Hepatocyte (in vitro differentiated cells): ENCODE measurements at regions not wholly inside any gene's neighbourhood (a gene's known extent, or its start where the extent isn't known, plus 50 kb on each side); places are given as distances from the start of the nearest gene placed in this dataset.
A peak's percentile ranks its signal among the peaks of the same experiment; 100 is the strongest.

Source experiments
- DNase-seq: peaks from one replicate; pipeline ENCODE4 v3.0.0-alpha.2; 2016; ENCODE audit warnings: low spot score
- H2AFZ ChIP-seq: fragments of 200-600 bp; sonication (generic); 2 replicates; pipeline ENCODE4 v1.6.0; 2016; ENCODE audit warnings: antibody characterized with exemption, mild to moderate bottlenecking
- H3K27ac ChIP-seq: fragments of 200-600 bp; sonication (generic); 2 replicates; pipeline ENCODE4 v1.5.1; 2016; ENCODE audit warnings: mild to moderate bottlenecking
- H3K27me3 ChIP-seq: fragments of 200-600 bp; sonication (generic); 2 replicates; pipeline ENCODE4 v1.6.1; 2016
- H3K36me3 ChIP-seq: fragments of 200-600 bp; sonication (generic); replicated peaks from 2 replicates; pipeline ENCODE4 v1.5.1; 2016; ENCODE audit warnings: low read depth; ENCODE audit not compliant: insufficient read depth
- H3K4me1 ChIP-seq: fragments of 200-600 bp; sonication (generic); 2 replicates; pipeline ENCODE4 v1.5.1; 2016; ENCODE audit warnings: mild to moderate bottlenecking, moderate library complexity; ENCODE audit not compliant: insufficient read depth
- H3K4me2 ChIP-seq: fragments of 200-600 bp; sonication (generic); 2 replicates; pipeline ENCODE4 v1.6.0; 2016
- H3K4me3 ChIP-seq: fragments of 200-600 bp; sonication (generic); 2 replicates; pipeline ENCODE4 v1.5.1; 2016; ENCODE audit warnings: mild to moderate bottlenecking
- H3K79me2 ChIP-seq: fragments of 200-600 bp; sonication (generic); 2 replicates; pipeline ENCODE4 v1.6.0; 2017; ENCODE audit warnings: mild to moderate bottlenecking
- H3K9me2 ChIP-seq: fragments of 200-600 bp; sonication (generic); replicated peaks from 2 replicates; pipeline ENCODE4 v1.6.0; 2017; ENCODE audit warnings: mild to moderate bottlenecking; ENCODE audit not compliant: insufficient read depth
- H3K9me3 ChIP-seq: fragments of 200-600 bp; sonication (generic); 2 replicates; pipeline ENCODE4 v1.5.1; 2016; ENCODE audit warnings: low read depth, mild to moderate bottlenecking
- H4K20me1 ChIP-seq: fragments of 200-600 bp; sonication (generic); 2 replicates; pipeline ENCODE4 v1.6.0; 2016; ENCODE audit warnings: mild to moderate bottlenecking; ENCODE audit not compliant: insufficient read depth, poor library complexity, severe bottlenecking
- EZH2 ChIP-seq: fragments of 200-600 bp; sonication (generic); IDR thresholded peaks from 2 replicates; pipeline ENCODE4 v1.6.1; 2016; ENCODE audit warnings: antibody characterized with exemption, mild to moderate bottlenecking, borderline replicate concordance
- EZH2phosphoT487 ChIP-seq: fragments of 200-600 bp; sonication (generic); IDR thresholded peaks from one replicate; pipeline ENCODE4 v1.6.1; 2018; ENCODE audit warnings: antibody characterized with exemption, mild to moderate bottlenecking, low read depth, moderate library complexity; ENCODE audit not compliant: unreplicated experiment, severe bottlenecking
- WGBS: methylation state at CpG from one replicate; pipeline ENCODE4 v1.1.6; 2016; ENCODE audit warnings: low lambda C conversion rate; ENCODE audit errors: missing lambda C conversion rate; 5-methylcytosine and 5-hydroxymethylcytosine counted together
- TF ChIP-seq, protein P1 (sequence below): fragments of 200-600 bp; sonication (generic); IDR thresholded peaks from 2 replicates; pipeline ENCODE4 v1.5.1; 2016; ENCODE audit warnings: antibody characterized with exemption, mild to moderate bottlenecking; ENCODE audit not compliant: poor library complexity

DNA sequence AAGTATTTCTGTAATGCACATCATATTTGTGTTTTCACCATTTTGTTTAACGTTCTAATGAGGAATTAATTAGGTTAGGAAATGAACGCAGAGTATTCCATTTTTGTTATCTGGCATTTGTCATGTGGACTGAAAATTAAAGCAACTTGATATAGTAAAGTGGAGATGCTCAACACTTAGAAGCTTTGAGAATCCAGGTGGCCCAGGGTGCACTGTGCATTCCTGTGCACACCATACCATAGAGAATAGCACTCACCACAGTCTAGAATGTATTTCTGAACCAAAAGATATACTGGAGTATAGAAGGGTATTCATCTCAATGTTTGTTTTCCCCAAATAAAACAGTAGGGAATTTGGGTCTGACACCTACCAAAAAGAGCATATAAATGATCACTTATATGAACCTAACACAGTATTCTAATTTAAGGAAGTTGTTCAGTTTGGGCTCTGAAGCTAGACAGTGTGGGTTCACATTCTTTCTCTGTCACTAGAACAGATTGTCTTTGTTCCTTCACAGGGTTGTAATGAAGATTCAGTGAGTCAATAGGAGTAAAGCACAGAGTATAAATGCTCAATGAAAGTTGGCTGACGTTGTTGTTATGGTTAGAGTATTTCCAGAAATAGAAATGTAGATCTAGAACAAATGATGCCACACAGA, 125.6 kb upstream of the DMRT1 start:
- Histone ChIP-seq H3K4me2 (peak overlapping the region; percentile 49), H3K36me3 (no peaks in the 10 kb centered on the region), H3K4me1 (peaks cover 36% of the 10 kb centered on the region), H3K79me2 (peaks cover 91% of the 10 kb centered on the region), H3K27ac (peak overlapping the region; percentile 26), H2AFZ (no peak overlapping the region), H3K9me2 (no peaks in the 10 kb centered on the region), H4K20me1 (no peaks in the 10 kb centered on the region), H3K9me3 (no peaks in the 10 kb centered on the region), H3K27me3 (no peaks in the 10 kb centered on the region), H3K4me3 (no peak overlapping the region)
- DNase-seq: no peak
- 79% methylated on average over 3 of the region's 3 CpGs for WGBS
- TF ChIP-seq EZH2phosphoT487: no peak
- no peak for TF ChIP-seq EZH2
- TF ChIP-seq, protein P1, sequence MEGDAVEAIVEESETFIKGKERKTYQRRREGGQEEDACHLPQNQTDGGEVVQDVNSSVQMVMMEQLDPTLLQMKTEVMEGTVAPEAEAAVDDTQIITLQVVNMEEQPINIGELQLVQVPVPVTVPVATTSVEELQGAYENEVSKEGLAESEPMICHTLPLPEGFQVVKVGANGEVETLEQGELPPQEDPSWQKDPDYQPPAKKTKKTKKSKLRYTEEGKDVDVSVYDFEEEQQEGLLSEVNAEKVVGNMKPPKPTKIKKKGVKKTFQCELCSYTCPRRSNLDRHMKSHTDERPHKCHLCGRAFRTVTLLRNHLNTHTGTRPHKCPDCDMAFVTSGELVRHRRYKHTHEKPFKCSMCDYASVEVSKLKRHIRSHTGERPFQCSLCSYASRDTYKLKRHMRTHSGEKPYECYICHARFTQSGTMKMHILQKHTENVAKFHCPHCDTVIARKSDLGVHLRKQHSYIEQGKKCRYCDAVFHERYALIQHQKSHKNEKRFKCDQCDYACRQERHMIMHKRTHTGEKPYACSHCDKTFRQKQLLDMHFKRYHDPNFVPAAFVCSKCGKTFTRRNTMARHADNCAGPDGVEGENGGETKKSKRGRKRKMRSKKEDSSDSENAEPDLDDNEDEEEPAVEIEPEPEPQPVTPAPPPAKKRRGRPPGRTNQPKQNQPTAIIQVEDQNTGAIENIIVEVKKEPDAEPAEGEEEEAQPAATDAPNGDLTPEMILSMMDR: no peak

DNA sequence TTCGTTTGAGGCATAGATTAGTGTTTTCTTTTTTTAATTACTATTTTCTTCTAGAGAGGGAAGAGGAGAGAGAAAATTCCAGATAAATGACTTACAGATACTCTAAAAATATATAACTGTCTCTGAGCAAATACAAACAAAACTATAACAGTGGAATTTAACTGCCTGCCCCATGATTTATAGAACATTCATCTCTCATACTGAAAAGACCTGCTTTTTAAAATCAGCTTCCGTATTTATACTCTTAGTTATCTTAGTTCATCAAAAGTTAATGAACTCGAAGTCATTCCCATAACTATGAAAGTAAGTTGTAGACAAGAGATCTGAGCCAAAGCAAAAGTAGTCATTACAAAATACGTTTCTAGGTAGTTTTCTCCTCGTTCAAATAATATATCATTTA, 123.8 kb upstream of the DMRT1 start:
- TF ChIP-seq EZH2phosphoT487: no peak
- TF ChIP-seq EZH2: no peak
- TF ChIP-seq, protein P1: no peak
- DNase-seq: no peak
- Histone ChIP-seq H3K4me1 (peaks cover 38% of the 10 kb centered on the region), H3K36me3 (no peaks in the 10 kb centered on the region), H2AFZ (no peak overlapping the region), H3K4me2 (no peak overlapping the region), H3K9me2 (no peaks in the 10 kb centered on the region), H3K27ac (no peak overlapping the region), H4K20me1 (no peaks in the 10 kb centered on the region), H3K79me2 (peaks cover 91% of the 10 kb centered on the region), H3K27me3 (no peaks in the 10 kb centered on the region), H3K4me3 (no peak overlapping the region), H3K9me3 (no peaks in the 10 kb centered on the region)
- WGBS: 84% methylated on average over 5 of the region's 5 CpGs

DNA sequence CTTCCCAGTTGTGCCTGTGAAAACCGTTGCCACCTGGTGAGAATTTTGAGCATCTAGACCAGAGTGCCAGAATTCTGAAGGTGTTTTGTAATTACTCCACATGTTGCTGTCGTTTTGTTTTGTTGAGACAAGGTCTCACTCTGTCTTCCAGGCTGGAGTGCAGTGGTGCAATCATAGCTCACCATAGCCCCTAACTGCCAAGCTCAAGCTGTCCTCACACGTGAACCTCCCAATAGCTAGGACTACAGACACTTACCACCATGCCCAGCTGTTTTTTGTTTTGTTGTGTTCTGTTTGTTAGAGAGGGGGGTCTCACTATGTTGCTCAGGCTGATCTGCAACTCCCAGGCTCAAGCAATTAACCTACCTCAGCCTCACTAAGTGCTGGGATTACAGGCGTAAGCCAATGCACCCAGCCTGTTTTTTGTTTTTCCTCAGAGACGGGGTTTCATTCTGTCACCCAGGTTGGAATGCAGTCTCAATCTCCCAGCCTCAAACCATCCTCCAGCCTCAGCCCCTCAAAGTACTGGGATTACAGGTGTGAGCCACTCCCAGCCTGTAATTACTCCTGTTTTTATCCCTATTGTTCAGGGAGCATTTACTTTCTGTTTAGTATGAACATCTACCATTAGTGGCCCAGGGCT, 121.1 kb upstream of the DMRT1 start:
- no peaks in the 10 kb centered on the region for H3K36me3 ChIP-seq
- no peak overlapping the region for H3K4me3 ChIP-seq
- no peak for DNase-seq
- H3K27ac ChIP-seq: no peak overlapping the region
- H3K4me1 ChIP-seq: peaks cover 28% of the 10 kb centered on the region
- no peak overlapping the region for H2AFZ ChIP-seq
- no peaks in the 10 kb centered on the region for H3K27me3 ChIP-seq
- peak overlapping the region; percentile 50 for H3K4me2 ChIP-seq
- no peaks in the 10 kb centered on the region for H3K9me3 ChIP-seq
- WGBS: 51% methylated on average over 5 of the region's 5 CpGs
- TF ChIP-seq, protein P1: no peak
- TF ChIP-seq EZH2 (no peak), EZH2phosphoT487 (no peak)
- no peaks in the 10 kb centered on the region for H4K20me1 ChIP-seq
- H3K9me2 ChIP-seq: no peaks in the 10 kb centered on the region
- H3K79me2 ChIP-seq: peaks cover 87% of the 10 kb centered on the region
